ENCODE measurements at regions not wholly inside any gene's neighbourhood (a gene's known extent, or its start where the extent isn't known, plus 50 kb on each side); places are given as distances from the start of the nearest gene placed in this dataset.
"Not testable (repeated sequence)": the region's sequence is repeated elsewhere in the genome, so short reads cannot be mapped to it uniquely, and the experiment has no call there.

DNA sequence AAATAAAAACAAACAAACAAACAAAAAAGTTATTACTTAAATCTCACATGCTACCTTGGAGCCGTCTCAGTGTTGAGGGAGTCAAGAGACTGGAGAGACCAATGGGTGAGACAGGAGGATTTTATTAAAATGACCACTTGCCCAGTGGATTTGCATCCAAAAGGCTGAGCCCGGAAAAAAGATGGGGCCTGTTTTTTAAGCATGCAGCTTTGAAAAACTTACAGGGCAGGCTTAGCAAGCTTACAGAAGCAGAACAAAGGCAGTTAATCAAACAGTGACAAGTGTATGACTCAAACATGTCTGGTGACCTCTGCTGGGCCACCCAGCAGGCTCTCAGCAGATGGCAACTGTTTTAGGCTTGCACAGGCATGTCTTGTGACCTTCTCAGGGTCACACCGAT, 82.5 kb downstream of the POTEH start:
- DNase-seq; ATAC-seq (ENCODE audit: poor library complexity); intact Hi-C loops (cut with DNase I): not testable (repeated sequence)

DNA sequence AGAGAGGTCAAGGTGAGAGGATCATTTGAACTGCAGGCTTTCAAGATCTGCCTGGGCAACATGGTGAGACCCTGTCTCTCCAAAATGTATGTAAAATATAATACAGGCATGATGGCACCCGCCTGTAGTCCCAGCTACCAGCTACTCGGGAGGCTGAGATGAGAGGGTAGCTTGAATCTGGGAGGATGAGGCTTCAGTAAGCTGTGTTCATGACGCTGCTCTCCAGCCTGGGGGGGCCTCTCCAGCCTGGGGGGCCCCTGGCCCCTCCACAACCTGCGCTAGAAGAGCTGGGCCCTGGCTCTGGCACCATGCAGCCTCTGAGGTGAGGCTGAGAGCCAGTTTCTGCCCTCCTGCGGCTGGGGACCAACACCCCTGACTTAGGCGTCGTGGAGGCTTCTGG, 85.3 kb downstream of the POTEH start:
- not testable (repeated sequence) for ATAC-seq (ENCODE audit: poor library complexity)

DNA sequence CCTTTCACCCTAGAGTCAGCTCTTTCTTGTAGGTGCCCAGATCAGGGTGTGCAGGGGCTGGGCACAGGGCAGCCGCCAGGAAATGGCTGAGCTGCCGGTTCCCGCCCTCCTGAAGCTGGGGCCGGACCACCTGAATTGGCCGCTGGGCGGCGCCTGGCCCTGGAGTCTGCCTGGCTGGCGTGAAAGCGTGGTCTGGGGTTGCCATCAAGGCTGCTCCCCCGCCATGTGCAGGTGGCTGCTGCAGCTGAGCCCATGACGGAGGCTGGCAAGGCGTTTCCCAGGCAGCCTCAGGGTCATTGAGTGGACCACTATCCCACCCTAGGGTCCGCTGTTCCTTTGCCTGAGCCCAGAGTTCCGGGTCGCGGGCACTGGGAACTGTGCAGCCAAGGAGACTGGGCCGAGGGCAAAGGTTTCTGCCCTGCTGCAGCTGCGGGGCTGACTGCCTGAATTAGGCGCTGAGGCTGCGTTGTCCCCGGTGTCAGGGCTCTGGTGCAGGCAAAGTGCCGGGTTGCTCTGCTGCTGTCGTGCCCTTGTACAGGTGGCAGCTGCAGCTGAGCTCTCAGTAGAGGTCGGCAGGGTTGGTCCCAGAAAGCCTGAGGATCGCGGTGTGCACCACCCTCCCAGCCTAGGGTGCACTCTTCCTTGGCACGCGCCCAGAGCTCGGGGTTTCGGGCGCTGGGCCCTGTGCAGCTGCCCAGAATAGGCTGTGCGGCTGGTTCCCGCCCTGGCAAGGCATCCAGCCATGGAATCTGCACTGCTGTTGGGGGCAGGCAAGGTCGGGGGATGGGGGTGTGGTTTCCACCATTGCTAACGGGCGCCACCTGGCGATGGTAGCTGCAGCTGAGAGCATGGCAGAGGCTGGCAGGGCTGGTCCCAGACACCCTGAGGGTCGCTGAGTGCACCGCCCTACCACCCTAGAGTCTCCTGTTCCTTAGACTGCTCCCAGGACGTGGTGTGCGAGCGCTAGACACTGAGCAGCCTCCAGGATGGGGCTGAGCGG, 86.1 kb downstream of the POTEH start:
- DNase-seq: peak; percentile 35
- intact Hi-C loops (cut with DNase I): not testable (repeated sequence)
- peak; percentile 38 for ATAC-seq (ENCODE audit: poor library complexity)

More for the DNA sequence above, 85.3 kb downstream of the POTEH start:
- intact Hi-C loops (cut with DNase I); DNase-seq: not testable (repeated sequence)

DNA sequence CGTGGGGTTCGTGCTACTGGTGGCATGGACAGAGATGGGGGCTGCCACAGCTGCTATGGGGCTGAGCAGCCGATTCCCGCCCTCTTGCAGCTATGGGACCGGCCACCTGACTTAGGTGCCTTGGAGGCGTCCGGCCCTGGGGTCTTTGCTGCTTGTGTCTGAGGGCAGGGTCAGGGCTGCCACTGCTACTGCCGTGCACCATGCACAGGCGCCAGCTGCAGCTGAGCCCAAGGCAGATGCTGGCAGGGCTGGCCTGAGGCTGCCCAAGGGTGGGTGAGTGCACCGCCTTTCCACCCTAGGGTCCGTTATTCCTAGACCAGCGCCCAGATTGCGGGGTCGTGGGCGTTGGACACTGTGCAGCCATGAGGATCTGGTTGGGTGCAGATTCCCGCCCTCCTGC, 86.9 kb downstream of the POTEH start:
- ATAC-seq (ENCODE audit: poor library complexity); intact Hi-C loops (cut with DNase I); DNase-seq: not testable (repeated sequence)

DNA sequence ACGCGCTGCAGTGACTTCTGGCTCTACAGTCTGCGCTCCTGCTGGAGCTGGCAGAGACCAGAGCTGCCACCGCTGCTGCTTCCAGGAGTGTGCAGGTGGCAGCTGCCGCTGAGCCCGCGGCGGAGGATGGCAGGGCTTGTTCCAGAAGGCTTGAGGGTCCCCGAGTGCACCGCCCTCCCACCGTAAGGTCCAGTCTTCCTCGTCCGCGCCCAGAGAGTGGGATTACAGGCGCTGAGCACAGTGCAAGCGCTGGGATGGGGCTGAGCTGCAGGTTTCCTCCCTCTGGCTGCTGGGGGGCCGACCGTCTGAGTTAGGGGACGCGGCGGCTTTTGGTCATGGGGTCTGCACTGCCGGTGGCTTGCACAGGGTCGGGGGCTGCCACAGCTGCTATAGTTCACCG, 87.3 kb downstream of the POTEH start:
- ATAC-seq (ENCODE audit: poor library complexity); intact Hi-C loops (cut with DNase I): not testable (repeated sequence)

DNA sequence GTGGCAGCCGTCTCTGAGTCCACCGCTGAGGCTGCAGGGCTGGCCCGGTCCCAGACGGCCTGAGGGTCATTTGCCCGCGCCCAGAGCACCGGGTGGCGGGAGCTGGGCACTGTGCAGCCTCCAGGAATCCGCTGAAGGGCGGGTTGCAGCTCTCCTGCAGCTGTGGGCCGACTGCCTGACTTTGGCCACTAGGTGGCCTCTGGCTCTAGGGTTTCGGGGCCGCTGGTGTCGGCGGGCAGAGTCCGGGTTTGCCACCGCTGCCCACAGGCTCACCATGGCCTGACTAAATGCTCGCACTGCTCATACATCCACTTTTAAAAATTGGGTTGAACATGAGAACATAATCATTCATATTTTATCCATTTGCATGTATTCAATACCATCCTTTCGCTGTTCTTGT, 87.7 kb downstream of the POTEH start:
- ATAC-seq (ENCODE audit: poor library complexity); DNase-seq; intact Hi-C loops (cut with DNase I): not testable (repeated sequence)

More for the DNA sequence above, 87.3 kb downstream of the POTEH start:
- DNase-seq: not testable (repeated sequence)

DNA sequence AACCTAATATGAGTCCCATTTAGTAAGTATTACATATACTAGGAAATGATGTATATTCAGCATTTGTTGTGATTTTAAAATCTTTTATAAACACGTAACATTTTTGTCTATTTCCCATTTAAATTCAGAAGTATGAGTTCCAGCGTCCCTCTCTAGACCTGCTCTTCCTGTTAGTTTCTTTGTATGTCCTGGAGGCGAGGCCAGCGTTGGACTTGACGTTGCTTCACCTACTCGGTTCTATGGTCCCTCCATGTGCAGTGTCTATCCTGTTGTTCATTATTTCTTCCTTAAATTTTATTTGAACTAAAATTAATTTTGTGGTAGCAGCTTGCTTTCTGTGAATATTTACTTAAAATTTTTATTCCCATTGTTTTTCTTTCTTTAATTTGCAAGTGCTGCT, 88.5 kb downstream of the POTEH start:
- intact Hi-C loops (cut with DNase I); DNase-seq; ATAC-seq (ENCODE audit: poor library complexity): not testable (repeated sequence)

DNA sequence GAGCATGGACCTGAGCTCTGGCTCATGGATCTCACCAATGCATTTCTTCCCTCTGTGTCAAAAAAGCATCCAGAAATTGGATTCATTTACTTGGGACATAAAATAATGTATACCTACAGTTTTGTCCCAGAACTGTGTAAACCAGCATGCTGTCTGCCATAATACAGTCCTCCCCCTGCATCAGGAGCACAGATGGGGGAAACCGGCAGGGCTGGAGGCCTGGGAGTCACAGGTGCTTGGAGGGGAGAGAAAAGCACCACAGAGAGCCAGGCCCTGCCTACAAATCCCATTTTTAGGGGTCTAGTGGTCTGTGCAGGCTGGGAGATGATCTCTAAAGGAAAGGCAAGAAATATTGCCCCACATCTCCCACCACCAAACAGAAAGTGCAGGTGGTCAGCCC, 91.8 kb downstream of the POTEH start:
- ATAC-seq (ENCODE audit: poor library complexity); DNase-seq; intact Hi-C loops (cut with DNase I): not testable (repeated sequence)

DNA sequence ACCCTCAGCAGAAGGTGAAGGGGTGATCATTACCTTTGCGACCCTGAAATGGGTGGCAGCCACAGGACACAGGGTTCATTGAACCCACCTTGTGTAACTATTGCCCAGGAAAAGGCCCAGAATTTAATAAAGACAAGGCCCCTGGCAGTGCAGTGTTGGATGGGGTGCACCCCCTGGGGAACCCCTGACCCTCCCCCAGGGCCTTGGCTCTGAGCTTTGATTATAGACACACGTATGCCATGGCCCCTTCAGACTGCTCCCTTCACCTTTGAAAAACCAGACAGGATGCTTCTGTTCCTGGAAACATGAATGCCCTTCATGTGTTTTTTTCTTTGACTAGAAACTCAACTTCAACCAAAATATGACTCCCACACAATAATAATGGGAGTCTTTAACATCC, 93.1 kb downstream of the POTEH start:
- not testable (repeated sequence) for ATAC-seq (ENCODE audit: poor library complexity)

DNA sequence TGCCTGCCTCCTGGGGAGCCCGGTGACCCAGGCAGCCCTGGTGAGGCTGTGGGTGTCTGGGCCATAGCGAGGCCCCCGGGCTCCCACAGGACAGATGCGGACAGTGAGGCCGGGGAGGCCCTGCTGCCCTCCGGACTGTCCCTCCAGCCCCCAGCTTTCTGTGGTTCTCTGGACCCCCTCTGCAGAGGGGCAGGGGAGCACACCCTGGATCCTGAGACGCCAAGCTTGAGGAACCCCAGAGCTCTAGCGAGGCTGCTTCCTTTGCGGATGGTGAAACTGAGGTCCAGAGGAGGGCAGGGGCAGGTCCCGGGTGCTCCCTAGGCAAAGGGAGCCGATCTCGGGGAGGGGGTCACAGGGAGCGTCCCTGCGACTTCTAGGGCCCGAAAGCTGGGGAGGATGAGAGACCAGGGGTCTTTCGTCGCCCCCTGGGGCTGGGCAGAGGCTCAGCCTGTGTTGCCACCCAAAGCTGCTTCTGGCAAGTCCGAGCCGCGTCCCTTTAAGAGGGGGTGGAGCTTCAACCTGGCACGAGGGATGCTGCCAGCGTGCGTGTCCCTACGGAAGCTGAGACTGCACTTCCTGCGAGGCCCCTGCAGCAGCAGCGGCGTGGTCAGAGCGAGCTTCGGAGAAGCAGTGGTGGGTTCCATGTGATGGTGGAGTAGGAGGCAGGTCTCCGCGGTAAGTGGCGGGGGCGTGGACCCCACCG, 94.7 kb downstream of the POTEH start:
- intact Hi-C loops (cut with DNase I); DNase-seq: not testable (repeated sequence)
- peak; percentile 90 for ATAC-seq (ENCODE audit: poor library complexity)

More for the DNA sequence above, 93.1 kb downstream of the POTEH start:
- DNase-seq; intact Hi-C loops (cut with DNase I): not testable (repeated sequence)

DNA sequence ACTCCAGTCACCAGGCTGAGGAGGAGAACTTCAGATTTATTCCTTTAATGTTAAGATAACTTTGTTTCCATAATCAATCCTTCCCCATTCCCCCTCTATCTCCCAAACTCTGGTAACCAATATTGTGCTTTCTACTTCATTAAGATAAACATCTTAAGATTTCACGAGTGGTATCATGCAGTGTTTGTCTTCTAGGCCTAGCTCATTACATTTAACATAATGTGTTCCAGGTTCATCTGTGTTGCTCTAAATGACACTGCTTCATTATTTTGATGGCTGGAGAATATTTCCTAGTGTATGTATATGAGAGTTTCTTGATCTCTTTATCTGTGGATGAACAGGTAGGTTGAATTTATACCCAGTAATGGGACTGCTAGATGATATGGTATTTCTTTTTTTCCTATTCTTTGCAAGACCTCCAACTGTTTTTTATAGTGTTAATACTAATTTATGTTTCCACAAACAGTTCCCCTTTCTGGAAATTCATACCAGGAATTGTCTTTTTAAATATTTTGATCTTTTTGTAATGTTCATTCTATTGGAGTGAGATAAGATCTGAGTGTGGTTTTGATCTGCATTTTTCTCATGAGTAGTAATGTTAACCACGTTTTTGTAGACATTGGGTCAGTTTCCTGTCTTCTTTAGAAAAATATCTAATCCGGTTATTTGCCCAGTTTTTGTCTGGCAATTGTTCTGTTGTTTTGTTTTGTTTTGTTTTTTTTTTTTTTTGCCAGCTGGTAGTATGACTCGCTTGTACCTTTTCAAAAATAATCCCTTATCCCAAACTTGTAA, 97.3 kb downstream of the POTEH start:
- DNase-seq; intact Hi-C loops (cut with DNase I); ATAC-seq (ENCODE audit: poor library complexity): not testable (repeated sequence)

DNA sequence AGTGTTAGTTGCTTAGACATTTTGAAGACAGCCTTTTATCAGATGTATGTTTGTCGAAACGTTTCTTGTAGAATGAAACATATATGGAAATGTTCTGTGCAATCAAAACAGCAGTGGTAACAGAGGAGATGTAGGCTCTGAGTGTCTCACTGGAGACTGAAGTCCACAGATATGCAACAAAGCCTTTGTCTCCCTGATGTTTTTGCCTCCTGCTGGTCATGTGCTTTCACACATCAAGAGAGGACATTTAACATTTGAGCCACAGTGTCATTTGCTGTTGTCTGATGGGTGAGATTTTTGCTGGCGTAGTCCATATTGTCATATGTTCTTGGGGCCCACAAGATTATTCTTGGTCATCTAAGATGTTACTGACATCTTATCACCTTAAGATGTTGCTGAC, 101.7 kb downstream of the POTEH start:
- intact Hi-C loops (cut with DNase I); DNase-seq; ATAC-seq (ENCODE audit: poor library complexity): not testable (repeated sequence)

DNA sequence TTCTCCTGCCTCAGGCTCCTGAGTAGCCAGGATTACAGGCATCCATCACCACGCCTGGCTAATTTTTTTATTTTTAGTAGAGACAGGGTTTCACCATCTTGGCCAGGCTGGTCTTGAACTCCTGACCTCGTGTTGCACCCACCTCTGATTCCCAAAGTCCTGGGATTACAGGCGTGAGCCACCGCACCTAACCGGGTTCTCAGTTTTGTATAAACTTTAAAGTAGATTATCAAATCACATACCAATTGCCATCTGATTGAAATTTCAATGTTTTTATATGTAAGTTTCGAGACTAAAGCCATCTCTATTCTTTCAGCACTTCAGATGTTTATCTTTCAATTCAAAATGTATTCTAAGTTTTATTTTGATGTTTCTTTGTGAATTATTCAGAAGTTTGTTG, 110.1 kb downstream of the POTEH start:
- ATAC-seq (ENCODE audit: poor library complexity); intact Hi-C loops (cut with DNase I): not testable (repeated sequence)
- DNase-seq: peak; percentile 32

DNA sequence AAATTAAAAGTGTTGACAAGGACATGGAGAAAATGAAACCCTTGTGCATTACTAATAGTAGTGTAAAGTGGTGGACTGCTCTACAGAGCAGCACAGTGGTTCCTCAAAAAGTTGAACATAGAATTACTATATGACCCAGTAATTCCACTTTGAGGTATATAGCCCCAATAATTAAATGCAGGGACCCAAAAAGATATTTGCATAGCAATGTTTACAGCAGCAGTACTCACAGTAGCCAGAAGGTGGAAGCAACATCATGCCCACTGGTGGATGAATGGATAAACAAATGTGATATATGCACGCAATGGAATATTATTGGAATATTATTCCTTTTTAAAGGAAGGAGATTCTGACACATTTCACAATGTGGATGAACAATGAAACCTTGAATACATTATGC, 121.3 kb downstream of the POTEH start:
- DNase-seq; ATAC-seq (ENCODE audit: poor library complexity); intact Hi-C loops (cut with DNase I): not testable (repeated sequence)

DNA sequence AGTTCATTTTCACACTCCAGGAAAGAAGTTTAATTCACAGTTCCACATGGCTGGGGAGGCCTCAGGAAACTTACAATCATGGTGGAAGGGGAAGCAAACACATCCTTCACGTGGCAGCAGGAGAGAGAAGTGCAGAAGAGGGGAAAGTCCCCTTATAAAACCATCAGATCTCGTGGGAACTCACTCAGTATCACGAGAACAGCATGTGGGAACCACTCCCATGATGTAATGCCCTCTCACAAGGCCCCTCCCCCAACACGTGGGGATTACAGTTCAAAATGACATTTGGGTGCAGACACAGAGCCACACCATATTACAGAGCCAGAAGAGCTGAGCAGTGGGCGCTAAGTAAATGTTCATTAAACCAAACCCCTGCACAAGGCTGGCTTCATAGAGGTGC, 126.0 kb downstream of the POTEH start:
- DNase-seq; ATAC-seq (ENCODE audit: poor library complexity); intact Hi-C loops (cut with DNase I): not testable (repeated sequence)

DNA sequence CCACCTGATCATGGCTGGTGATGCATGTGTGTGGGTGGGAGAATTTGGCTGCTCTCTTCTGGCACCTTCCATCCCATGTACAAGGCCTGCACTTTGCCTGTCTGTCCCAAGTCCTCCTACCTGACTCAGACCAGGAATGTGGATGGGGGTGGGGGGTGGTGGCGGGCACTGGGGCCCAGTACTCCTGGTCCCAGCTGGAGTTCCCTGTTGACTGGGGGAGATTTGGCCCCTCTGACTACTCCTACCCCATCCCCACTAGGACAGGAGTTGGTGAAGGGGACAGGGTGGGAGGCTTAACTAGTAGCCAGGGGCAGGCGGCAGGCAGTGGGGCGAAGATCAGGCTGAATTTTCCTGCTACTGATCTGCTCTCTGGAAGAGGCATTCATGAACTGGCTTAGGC, 126.6 kb downstream of the POTEH start:
- ATAC-seq (ENCODE audit: poor library complexity); intact Hi-C loops (cut with DNase I); DNase-seq: not testable (repeated sequence)

DNA sequence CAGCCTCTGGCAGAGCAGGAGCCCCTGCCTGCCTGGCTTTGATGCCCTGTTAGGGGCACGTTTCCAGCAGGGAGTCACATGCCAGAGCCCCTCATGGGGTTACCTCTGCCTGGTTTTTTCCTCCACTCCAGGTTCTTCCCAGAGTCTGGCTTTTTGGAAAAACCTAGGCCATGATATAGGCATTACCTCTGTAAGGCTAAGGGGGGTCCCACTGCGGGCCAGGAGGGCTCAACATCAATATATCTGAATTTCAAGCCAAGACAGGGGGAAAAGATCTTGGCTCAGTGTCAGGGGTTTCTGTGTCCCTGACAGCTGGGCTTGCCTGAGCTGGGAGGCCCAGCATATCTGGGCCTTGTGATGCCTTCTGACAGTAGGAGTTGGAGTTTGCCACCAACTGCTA, 127.4 kb downstream of the POTEH start:
- ATAC-seq (ENCODE audit: poor library complexity); intact Hi-C loops (cut with DNase I); DNase-seq: not testable (repeated sequence)

DNA sequence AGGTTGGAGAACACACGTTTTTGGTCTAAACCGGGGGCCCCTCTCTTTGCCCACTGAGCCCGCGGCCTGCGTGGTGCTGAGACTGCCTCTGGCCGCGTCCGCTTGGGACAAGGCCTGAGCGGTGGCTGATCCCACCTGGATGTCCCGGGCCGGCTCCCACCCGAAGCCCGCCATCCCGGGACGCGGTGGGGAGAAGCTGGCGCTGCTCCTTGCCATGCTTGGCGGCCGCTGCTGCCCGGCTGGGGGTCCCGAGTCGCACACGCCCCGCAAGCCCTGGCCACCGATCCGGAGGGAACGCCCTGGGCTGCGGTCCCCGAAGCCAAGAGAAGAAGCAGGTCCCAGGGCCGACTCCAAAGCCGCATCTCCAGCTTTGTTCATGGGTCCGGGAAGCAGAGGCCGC, 130.1 kb downstream of the POTEH start:
- ATAC-seq (ENCODE audit: poor library complexity); intact Hi-C loops (cut with DNase I); DNase-seq: not testable (repeated sequence)
